DMS 273 (cell line): ENCODE measurements at regions not wholly inside any gene's neighbourhood (a gene's known extent, or its start where the extent isn't known, plus 50 kb on each side); places are given as distances from the start of the nearest gene placed in this dataset.

Experiments used
- DNase-seq: peaks from one replicate; lab custom pipeline; 2025; ENCODE audit not compliant: unreplicated experiment; lab: John Stamatoyannopoulos, UW

GRCh38 chr22:34972191-34972897 lies 93.6 kb upstream of the ISX start:
- DNase-seq, result no peak

DNA sequence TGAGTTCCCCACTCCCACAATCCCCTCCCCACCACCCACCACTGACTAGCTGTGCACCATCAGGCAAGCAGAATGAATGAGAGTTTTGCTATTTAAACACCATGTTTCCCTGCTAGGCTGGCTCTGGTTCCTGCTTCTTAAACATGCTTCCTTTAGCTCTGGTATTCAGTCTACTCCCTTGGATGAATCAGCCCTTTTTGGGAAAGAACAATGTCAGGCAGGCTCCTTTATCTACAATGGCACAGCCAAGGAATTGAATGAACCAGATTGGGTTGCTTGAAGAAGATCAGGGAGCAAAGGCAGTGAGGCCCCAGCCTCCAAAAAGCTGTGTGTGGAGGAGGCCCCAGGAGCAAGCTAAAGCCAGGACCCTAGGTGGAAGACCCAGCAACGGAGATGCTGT lies 92.9 kb upstream of the ISX start:
- no peak for DNase-seq

- DNase-seq, result no peak
These were observed 92.0 kb upstream of the ISX start for GRCh38 chr22:34973926-34974325.

GRCh38 chr22:34975721-34976120 lies 90.2 kb upstream of the ISX start:
- DNase-seq, result peak; percentile 5

DNA sequence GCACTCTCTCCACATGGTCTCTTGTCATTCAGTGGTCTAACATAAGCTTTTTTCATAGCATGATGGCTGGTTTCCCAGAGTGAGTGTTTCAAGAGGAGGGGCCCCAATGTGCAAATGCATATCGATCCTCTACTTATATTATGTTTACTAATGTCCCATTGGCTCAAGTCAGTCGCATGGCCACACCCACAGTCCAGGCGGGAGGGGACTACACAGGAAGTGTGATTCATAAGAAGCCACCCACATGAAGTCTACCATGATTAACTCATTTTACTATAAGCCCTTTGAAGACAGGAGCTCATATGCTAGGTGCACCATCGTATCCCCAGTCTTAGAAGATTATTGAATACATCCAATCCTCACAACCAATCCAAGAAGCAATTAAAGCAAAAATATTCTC lies 89.5 kb upstream of the ISX start:
- DNase-seq, result no peak

DNA sequence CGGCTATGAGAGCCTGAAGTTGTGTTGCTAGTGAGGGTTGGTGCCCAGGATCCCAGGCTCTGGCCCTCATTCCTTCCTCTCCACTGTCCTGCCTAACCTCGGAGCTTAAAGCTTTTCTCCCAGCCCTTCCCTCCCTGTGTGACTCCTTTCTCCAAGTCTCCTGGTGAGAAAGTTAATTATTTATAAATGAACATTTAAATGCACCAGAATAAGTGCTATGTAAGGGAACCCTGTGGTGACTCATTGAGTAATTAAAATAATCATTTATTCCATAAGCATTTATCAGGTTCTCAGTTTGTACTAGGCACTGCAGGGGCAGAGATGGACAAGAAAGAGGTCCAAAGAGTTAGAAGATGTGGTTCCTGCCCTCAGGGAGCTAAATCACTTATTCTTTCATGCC lies 89.1 kb upstream of the ISX start:
- DNase-seq, result no peak

DNA sequence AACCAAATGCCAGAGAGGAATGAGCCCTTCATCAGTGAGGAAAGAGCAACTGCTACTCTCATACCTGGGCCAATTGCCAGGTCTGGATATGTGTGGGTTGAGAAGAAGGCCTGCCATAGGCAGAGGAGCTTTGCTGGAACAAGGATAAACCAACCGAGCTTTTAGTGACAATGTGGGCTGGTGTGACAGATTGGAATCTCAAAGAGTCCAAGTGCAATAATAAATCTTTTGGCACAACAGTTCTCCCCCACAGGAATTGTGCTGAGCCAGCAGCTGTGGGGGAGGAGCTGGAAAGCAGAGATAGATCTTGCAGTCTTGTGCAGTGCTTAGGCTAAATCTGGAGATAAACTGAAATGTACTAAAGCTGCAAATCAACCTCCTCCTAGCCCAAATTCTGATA lies 79.4 kb upstream of the ISX start:
- DNase-seq, result peak; percentile 3

- no peak for DNase-seq
These were observed 73.3 kb upstream of the ISX start for GRCh38 chr22:34992672-34993071.

DNA sequence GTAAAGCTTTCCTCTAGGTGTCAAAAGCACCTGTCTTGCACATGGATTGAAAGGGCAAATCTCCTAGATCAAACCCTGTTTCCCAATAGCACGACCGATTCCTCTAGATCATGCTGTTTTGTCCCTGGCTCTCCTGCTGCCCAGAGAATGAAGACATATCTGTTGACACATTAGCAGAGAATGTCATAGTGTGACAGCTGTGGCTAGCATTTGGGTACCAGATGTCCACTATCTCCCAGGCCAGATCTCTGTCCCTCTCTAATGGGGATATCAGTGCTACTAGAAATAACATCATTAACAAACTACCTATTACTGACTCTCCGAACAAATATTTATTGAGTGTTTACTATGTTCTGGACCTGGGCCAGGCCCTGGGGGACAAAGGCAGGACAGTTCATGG lies 72.4 kb upstream of the ISX start:
- no peak for DNase-seq

- DNase-seq, result no peak
These were observed 68.2 kb upstream of the ISX start for GRCh38 chr22:34997633-34998299.

DNA sequence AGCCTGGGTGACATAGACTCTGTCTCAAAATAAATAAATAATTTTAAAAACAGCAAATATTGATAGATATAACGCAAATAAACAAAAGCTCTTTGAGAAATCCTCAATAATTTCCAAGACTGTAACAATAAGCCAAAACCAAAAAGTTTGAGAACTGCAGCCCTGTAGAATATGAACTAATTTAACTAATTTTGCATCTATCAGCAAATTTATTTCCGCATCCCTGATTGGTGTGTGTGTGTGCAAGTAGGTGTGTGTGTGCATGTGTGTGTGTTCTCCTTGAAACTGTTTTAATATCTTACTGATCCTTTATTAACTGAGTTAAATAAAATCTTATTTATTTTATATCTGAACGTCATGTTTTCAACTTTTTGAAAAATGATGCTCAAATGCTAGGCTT lies 67.0 kb upstream of the ISX start:
- no peak for DNase-seq

DNA sequence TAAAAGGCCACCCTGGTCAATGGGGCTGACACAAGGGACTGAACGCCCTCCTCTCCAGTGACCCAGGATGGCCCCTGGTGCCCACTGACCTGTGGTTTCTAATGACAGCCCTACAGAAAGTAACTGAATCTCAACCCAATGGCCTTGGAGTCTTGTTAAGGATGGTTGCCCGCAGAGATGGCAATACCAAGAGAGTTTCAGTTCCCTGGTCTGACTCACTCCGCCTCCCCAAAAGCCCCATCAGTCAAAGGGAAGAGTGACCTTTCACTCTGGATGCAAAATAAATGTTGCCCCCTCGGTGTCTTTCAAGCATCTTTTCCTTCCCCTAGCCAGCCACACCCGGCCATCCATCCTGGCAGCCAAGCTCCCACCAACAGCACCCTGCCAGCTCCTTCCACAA lies 57.7 kb upstream of the ISX start:
- no peak for DNase-seq

DNA sequence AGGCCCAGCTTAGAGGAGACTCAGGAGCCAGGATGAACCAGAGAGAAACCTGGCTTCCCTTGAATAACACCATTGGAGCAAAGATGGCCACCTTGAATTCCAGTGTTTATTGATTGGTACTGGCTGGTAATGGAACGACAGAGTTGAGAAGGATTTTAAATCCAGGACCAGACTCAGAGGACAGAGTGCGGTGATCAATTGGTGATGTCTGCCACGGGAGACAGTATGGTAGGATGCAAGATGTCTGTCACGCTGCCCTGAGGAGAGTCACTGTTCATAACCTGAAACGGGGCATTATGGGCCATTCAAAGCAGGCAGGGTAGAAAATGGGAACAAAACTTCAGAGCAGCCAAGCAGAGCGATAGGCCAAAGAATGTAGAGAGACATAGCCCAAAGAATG lies 55.4 kb upstream of the ISX start:
- no peak for DNase-seq

- no peak for DNase-seq
These were observed 51.1 kb upstream of the ISX start for GRCh38 chr22:35014812-35015211.
